Fibroblast of the aortic adventitia (primary cell): ENCODE measurements at regions not wholly inside any gene's neighbourhood (a gene's known extent, or its start where the extent isn't known, plus 50 kb on each side); places are given as distances from the start of the nearest gene placed in this dataset.
A peak's percentile ranks its signal among the peaks of the same experiment; 100 is the strongest.

Experiments
- DNase-seq: peaks from one replicate; pipeline ENCODE4 v3.0.0-alpha.2; 2010; ENCODE audit warnings: low read depth
- H3K4me3 ChIP-seq: 2 replicates; pipeline ENCODE4 v1.5.1; 2011; ENCODE audit warnings: low read depth, mild to moderate bottlenecking, control low read depth, low read length, moderate library complexity
- CTCF ChIP-seq: IDR thresholded peaks from 2 replicates; pipeline ENCODE4 v1.5.1; 2011; ENCODE audit warnings: mild to moderate bottlenecking, low read length, control low read depth, inconsistent platforms; ENCODE audit not compliant: insufficient read depth

DNA sequence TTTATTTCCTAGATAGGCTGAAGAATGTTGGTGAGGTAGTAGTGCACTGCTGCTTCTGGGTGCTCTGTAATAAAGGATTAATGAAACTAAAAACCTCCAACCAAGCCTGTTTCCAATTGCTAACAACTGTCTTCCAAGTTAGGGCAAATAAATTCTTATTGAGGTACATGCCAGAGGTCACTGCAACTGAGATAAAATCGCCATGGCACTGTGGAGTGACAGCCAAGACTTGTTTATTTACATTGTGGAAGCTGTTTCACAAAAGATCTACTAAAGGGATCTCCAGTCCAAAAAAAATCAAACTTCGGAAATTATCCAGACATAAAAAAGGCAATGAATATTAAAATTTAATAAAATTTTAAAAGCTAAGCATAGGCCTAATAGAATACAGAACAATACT is 65.2 kb downstream of the HYCC1 start:
- no peak overlapping the region for H3K4me3 ChIP-seq
- TF ChIP-seq CTCF: no peak

DNA sequence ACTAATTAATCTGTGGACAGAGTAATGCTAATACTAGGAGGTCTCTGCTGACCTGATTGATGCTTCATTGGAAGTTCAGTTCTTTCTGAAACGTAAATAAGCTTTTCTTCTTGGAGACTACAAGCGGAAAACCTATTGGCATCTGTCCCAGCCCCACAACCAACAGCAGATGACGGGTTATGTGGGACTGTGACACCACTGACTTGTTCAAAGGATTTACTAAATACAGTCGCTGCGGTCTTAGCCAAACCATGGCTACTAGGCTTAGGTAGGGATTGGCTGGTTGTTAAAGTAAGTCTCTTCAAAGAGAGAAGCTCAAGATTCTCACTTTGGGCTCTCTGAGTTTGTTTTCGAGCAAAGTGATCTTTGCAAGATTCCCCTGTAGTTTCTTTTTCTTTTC is 68.3 kb downstream of the HYCC1 start:
- no peak for TF ChIP-seq CTCF
- no peak for DNase-seq
- H3K4me3 ChIP-seq: no peak overlapping the region

More for the DNA sequence above, 65.2 kb downstream of the HYCC1 start:
- DNase-seq: no peak

- TF ChIP-seq CTCF: no peak
- no peak overlapping the region for H3K4me3 ChIP-seq
- peak; percentile 74 for DNase-seq
These were observed 69.4 kb downstream of the HYCC1 start for GRCh38 chr7:22944510-22944909.

- DNase-seq: peak; percentile 82
- TF ChIP-seq CTCF: no peak
- no peak overlapping the region for H3K4me3 ChIP-seq
These were observed 69.9 kb downstream of the HYCC1 start for GRCh38 chr7:22944022-22944421.

GRCh38 chr7:22942191-22942590 is 71.7 kb downstream of the HYCC1 start:
- no peak for DNase-seq
- H3K4me3 ChIP-seq: no peak overlapping the region
- no peak for TF ChIP-seq CTCF

GRCh38 chr7:22939842-22940241 is 74.1 kb downstream of the HYCC1 start:
- no peak overlapping the region for H3K4me3 ChIP-seq
- DNase-seq: no peak
- TF ChIP-seq CTCF: no peak

DNA sequence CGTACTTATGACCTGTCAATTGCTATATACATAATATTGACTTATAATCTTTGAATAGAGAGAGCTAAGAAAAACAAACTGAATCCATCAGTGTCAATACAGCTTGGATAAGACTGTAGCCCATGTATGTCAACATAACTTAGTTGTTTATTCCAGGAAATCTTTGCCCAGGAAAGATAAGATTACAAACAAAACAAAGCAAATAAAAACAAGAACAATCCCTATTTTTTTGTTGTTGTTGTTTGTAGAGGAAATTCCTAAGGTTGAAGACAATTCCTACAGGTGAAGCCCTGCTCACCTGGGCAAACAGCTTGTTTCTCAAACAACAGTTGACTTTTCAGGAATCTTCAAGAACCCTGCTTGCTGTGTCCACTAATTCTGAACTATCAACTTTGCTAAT is 76.0 kb downstream of the HYCC1 start:
- no peak for TF ChIP-seq CTCF
- H3K4me3 ChIP-seq: no peak overlapping the region
- DNase-seq: no peak
